Neural progenitor cell (in vitro differentiated cells): ENCODE measurements at regions not wholly inside any gene's neighbourhood (a gene's known extent, or its start where the extent isn't known, plus 50 kb on each side); places are given as distances from the start of the nearest gene placed in this dataset.

Source experiments
- EZH2 ChIP-seq: fragments of 200-600 bp; sonication (generic); IDR thresholded peaks from 2 replicates; pipeline ENCODE4 v1.6.1; 2017; ENCODE audit warnings: antibody characterized with exemption, mild to moderate bottlenecking, moderate library complexity
- EZH2phosphoT487 ChIP-seq: fragments of 200-600 bp; sonication (generic); IDR thresholded peaks from 2 replicates; pipeline ENCODE4 v1.6.1; 2017; ENCODE audit warnings: antibody characterized with exemption
- TF ChIP-seq, protein P1 (sequence below): fragments of 200-600 bp; sonication (generic); IDR thresholded peaks from 2 replicates; pipeline ENCODE4 v1.5.1; 2017; ENCODE audit warnings: antibody characterized with exemption, mild to moderate bottlenecking

DNA sequence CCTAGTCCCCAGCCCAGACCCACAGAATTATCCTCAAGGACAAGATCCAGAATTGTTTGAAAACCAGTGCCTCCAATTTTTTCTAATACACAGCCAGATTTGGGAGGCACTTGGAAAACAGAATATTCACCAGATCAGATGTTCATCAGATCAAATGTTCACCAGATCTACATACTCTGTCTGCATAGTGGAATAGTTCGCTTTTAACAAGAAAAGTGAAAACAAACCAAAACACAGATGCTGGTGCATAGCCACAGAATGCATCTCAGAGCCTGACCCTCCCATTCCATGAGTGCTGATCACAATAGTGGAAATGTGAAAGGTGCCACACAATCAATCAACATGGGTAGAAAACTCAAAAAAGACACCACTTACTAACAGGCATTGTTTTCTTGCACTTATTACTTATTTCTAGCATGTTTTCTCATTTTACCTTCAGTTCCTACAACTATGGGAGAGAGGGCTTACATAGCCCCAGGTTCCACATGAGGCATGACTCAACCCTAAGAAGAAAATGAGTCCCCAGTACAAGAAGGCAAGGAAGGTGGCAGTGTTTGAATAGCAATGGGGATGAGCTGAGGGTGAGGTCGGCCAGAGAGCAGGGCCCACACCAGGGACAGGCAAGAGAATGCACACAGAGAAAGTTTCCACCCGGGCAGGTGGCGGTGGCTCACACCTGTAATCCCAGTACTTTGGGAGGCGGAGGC, 432.7 kb upstream of the NFE2L3 start:
- TF ChIP-seq, protein P1, sequence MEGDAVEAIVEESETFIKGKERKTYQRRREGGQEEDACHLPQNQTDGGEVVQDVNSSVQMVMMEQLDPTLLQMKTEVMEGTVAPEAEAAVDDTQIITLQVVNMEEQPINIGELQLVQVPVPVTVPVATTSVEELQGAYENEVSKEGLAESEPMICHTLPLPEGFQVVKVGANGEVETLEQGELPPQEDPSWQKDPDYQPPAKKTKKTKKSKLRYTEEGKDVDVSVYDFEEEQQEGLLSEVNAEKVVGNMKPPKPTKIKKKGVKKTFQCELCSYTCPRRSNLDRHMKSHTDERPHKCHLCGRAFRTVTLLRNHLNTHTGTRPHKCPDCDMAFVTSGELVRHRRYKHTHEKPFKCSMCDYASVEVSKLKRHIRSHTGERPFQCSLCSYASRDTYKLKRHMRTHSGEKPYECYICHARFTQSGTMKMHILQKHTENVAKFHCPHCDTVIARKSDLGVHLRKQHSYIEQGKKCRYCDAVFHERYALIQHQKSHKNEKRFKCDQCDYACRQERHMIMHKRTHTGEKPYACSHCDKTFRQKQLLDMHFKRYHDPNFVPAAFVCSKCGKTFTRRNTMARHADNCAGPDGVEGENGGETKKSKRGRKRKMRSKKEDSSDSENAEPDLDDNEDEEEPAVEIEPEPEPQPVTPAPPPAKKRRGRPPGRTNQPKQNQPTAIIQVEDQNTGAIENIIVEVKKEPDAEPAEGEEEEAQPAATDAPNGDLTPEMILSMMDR, result no peak
- no peak for TF ChIP-seq EZH2phosphoT487
- TF ChIP-seq EZH2, result no peak
